Osteoblast (primary cell): ENCODE measurements at regions not wholly inside any gene's neighbourhood (a gene's known extent, or its start where the extent isn't known, plus 50 kb on each side); places are given as distances from the start of the nearest gene placed in this dataset.
"Not testable (repeated sequence)": the region's sequence is repeated elsewhere in the genome, so short reads cannot be mapped to it uniquely, and the experiment has no call there.

ENCODE experiments used
- DNase-seq: peaks from one replicate; pipeline ENCODE4 v3.0.0; 2011; ENCODE audit warnings: low spot score, mixed read lengths; ENCODE audit not compliant: insufficient read length; ENCODE audit errors: missing footprints
- H2AFZ ChIP-seq: 2 replicates; pipeline ENCODE4 v1.6.0; 2011; ENCODE audit warnings: mild to moderate bottlenecking, low read length
- H3K27ac ChIP-seq: 2 replicates; pipeline ENCODE4 v1.5.1; 2011; ENCODE audit warnings: mild to moderate bottlenecking, low read depth, low read length, moderate library complexity
- H3K27me3 ChIP-seq: 2 replicates; pipeline ENCODE4 v1.6.0; 2012; ENCODE audit warnings: mild to moderate bottlenecking, control low read depth, inconsistent platforms, low read length, moderate library complexity; ENCODE audit not compliant: insufficient read depth
- H3K36me3 ChIP-seq: 2 replicates; pipeline ENCODE4 v1.5.1; 2011; ENCODE audit warnings: mild to moderate bottlenecking, low read length, control low read depth, moderate library complexity; ENCODE audit not compliant: insufficient read depth
- H3K4me1 ChIP-seq: 2 replicates; pipeline ENCODE4 v1.5.1; 2011; ENCODE audit warnings: mild to moderate bottlenecking, low read length, control low read depth, moderate library complexity; ENCODE audit not compliant: insufficient read depth
- H3K4me2 ChIP-seq: 2 replicates; pipeline ENCODE4 v1.6.0; 2011; ENCODE audit warnings: mild to moderate bottlenecking, low read length; ENCODE audit not compliant: insufficient read depth
- H3K4me3 ChIP-seq: fragments of 200-600 bp; sonication (generic); 3 replicates; pipeline ENCODE4 v1.5.1; 2012; ENCODE audit warnings: mild to moderate bottlenecking, low read length, inconsistent platforms; ENCODE audit not compliant: insufficient read depth
- H3K79me2 ChIP-seq: 2 replicates; pipeline ENCODE4 v1.6.0; 2012; ENCODE audit warnings: mild to moderate bottlenecking, low read length, control low read depth, inconsistent platforms; ENCODE audit not compliant: insufficient read depth
- H3K9me3 ChIP-seq: 2 replicates; pipeline ENCODE4 v1.5.1; 2011; ENCODE audit warnings: low read depth, low read length, control low read depth
- H4K20me1 ChIP-seq: 2 replicates; pipeline ENCODE4 v1.6.0; 2012; ENCODE audit warnings: mild to moderate bottlenecking, low read length, control low read depth; ENCODE audit not compliant: insufficient read depth
- TF ChIP-seq, protein P1 (sequence below): IDR thresholded peaks from 2 replicates; pipeline ENCODE4 v1.5.1; 2011; ENCODE audit warnings: mild to moderate bottlenecking, low read depth, low read length, moderate library complexity; ENCODE audit errors: extremely low read depth

DNA sequence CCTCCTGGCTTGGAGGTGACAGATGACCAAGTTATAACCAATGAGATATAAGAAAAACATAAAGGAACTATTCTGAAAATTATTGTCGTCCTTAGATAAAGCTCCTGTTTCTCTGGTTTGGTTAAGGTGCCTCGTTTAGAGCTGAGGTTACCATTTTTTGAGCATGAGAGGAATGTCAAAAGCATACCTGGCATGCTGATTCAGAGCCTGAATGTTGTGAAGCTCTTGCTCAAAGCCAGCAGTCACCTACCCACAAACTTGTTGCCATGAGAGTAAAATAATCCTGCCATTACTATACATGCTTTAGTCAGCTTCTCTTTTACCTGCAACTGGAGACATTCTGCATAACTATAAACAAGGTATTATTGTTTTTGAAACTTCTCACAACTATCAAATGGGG, 1116.2 kb downstream of the DIAPH3 start:
- Histone ChIP-seq H3K4me1 (no peaks in the 10 kb centered on the region), H3K27me3 (no peaks in the 10 kb centered on the region), H3K9me3 (no peaks in the 10 kb centered on the region), H3K79me2 (no peaks in the 10 kb centered on the region), H3K4me3 (no peak overlapping the region), H4K20me1 (no peaks in the 10 kb centered on the region), H2AFZ (no peak overlapping the region), H3K36me3 (no peaks in the 10 kb centered on the region), H3K27ac (no peak overlapping the region), H3K4me2 (no peak overlapping the region)
- TF ChIP-seq, protein P1, sequence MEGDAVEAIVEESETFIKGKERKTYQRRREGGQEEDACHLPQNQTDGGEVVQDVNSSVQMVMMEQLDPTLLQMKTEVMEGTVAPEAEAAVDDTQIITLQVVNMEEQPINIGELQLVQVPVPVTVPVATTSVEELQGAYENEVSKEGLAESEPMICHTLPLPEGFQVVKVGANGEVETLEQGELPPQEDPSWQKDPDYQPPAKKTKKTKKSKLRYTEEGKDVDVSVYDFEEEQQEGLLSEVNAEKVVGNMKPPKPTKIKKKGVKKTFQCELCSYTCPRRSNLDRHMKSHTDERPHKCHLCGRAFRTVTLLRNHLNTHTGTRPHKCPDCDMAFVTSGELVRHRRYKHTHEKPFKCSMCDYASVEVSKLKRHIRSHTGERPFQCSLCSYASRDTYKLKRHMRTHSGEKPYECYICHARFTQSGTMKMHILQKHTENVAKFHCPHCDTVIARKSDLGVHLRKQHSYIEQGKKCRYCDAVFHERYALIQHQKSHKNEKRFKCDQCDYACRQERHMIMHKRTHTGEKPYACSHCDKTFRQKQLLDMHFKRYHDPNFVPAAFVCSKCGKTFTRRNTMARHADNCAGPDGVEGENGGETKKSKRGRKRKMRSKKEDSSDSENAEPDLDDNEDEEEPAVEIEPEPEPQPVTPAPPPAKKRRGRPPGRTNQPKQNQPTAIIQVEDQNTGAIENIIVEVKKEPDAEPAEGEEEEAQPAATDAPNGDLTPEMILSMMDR: no peak
- no peak for DNase-seq

DNA sequence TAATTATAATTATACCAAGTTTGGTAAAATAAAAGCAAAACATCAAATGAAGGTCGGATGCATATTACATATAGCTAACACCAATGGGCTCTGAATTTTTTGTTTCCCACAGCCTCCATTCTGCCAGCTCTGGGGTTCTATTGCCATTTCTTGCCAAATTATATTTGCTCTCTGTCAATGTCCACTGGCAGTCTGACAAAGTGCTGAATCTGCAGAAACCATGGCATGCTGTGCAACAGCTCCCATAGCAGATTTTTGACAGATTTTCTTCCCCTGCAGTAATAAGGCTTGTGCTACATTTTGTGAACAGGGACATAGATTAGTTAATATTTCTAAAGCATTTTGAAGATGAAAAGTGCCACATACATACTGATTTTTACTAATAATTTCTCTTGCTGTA, 1102.1 kb downstream of the DIAPH3 start:
- Histone ChIP-seq H3K4me3 (no peak overlapping the region), H3K9me3 (no peaks in the 10 kb centered on the region), H3K79me2 (no peaks in the 10 kb centered on the region), H4K20me1 (no peaks in the 10 kb centered on the region), H3K4me1 (no peaks in the 10 kb centered on the region), H3K27ac (no peak overlapping the region), H2AFZ (no peak overlapping the region), H3K36me3 (no peaks in the 10 kb centered on the region), H3K4me2 (no peak overlapping the region), H3K27me3 (no peaks in the 10 kb centered on the region)
- no peak for DNase-seq
- TF ChIP-seq, protein P1: no peak

DNA sequence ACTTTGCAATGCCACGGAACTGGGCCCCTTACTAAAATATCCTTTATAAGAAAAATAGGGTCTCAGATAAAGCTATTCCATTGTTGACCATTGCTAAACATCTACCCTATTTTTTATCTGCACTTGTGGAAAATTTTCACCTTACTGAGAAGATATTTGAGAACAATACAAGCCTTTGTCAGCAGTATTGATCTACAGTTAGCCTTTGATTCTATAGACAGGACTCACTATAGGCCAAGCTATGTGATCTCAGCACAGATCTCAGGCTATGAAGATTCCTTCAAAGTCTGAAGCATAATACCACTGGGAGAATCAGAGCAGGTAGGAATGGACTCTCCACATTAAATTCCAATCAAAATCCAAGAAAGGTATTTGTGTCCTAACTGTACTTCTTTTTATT, 1099.7 kb downstream of the DIAPH3 start:
- H4K20me1 ChIP-seq: no peaks in the 10 kb centered on the region
- DNase-seq: no peak
- H3K27ac ChIP-seq: no peak overlapping the region
- H3K4me2 ChIP-seq: no peak overlapping the region
- H3K36me3 ChIP-seq: no peaks in the 10 kb centered on the region
- TF ChIP-seq, protein P1: no peak
- H3K79me2 ChIP-seq: no peaks in the 10 kb centered on the region
- H3K27me3 ChIP-seq: no peaks in the 10 kb centered on the region
- H3K9me3 ChIP-seq: no peaks in the 10 kb centered on the region
- H2AFZ ChIP-seq: no peak overlapping the region
- H3K4me3 ChIP-seq: no peak overlapping the region
- H3K4me1 ChIP-seq: no peaks in the 10 kb centered on the region

DNA sequence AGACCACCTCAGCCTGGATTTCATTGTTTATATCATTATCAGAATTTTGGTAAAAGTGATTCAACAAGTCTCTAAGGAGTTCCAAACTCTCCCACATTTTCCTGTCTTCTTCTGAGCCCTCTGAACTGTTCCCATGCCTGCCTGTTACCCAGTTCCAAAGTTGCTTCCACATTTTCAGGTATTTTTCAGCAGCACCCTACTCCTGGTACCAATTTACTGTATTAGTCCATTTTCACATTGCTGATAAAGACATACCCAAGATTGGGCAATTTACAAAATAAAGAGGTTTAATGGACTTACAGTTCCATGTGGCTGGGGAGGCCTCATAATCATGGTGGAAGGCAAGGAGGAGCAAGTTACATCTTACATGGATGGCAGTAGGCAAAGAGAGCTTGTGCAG, 1087.3 kb downstream of the DIAPH3 start:
- not testable (repeated sequence) for H3K4me2 ChIP-seq, H3K79me2 ChIP-seq, H3K27me3 ChIP-seq, H2AFZ ChIP-seq, H3K27ac ChIP-seq, H3K9me3 ChIP-seq, H3K36me3 ChIP-seq, H3K4me3 ChIP-seq, H3K4me1 ChIP-seq, DNase-seq, H4K20me1 ChIP-seq

DNA sequence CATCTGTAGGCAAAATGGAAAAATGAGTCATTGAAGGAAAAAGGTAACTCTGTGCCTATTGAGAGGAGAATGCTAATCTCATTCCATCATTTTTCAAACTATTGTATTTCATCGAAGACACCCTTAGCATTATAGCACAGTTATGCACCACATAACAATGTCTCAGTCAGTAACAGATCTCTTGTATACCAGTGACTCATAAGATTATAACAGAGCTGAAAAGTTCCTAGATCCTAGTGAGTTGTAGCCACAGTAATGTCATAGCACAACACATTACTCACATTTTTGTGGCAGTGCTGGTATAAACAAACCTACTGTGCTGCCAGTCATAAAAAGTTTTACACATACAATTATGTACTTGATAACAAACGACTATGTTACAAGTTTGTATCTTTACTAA, 1077.6 kb downstream of the DIAPH3 start:
- Histone ChIP-seq H2AFZ (no peak overlapping the region), H3K4me2 (no peak overlapping the region), H3K36me3 (no peaks in the 10 kb centered on the region), H3K79me2 (no peaks in the 10 kb centered on the region), H3K9me3 (peaks cover 3% of the 10 kb centered on the region), H3K4me3 (no peak overlapping the region), H3K4me1 (peaks cover 14% of the 10 kb centered on the region), H3K27ac (no peak overlapping the region), H4K20me1 (no peaks in the 10 kb centered on the region), H3K27me3 (no peaks in the 10 kb centered on the region)
- DNase-seq: no peak
- TF ChIP-seq, protein P1: no peak
